SK-N-SH treated with all-trans-retinoic acid at 6 μM for 48 hours (cell line): ENCODE measurements at regions not wholly inside any gene's neighbourhood (a gene's known extent, or its start where the extent isn't known, plus 50 kb on each side); places are given as distances from the start of the nearest gene placed in this dataset.

Experiments
- ARNTL ChIP-seq: fragments of 450-650 bp; formaldehyde crosslinking; IDR thresholded peaks from 2 replicates; pipeline ENCODE4 v1.5.0; 2020; ENCODE audit warnings: low read depth, mild to moderate bottlenecking, moderate library complexity, borderline replicate concordance
- CREB5 ChIP-seq: fragments of 250-450 bp; sonication (Bioruptor Pico); IDR thresholded peaks from 2 replicates; pipeline ENCODE4 v1.5.1; 2020; ENCODE audit warnings: low read depth, mild to moderate bottlenecking, moderate library complexity
- ESRRG ChIP-seq: fragments of 250-450 bp; sonication (Bioruptor Pico); IDR thresholded peaks from 2 replicates; pipeline ENCODE4 v1.6.1; 2021; ENCODE audit warnings: mild to moderate bottlenecking
- GLIS3 ChIP-seq: fragments of 250-450 bp; sonication (Bioruptor Pico); IDR thresholded peaks from 2 replicates; pipeline ENCODE4 v1.5.0; 2020; ENCODE audit warnings: mild to moderate bottlenecking, moderate library complexity
- ISL1 ChIP-seq: fragments of 250-450 bp; sonication (Bioruptor Pico); IDR thresholded peaks from 2 replicates; pipeline ENCODE4 v2.1.2; 2022; ENCODE audit warnings: mild to moderate bottlenecking, moderate library complexity
- OSR1 ChIP-seq: fragments of 250-450 bp; sonication (Bioruptor Pico); IDR thresholded peaks from 2 replicates; pipeline ENCODE4 v1.8.0; 2022; ENCODE audit warnings: moderate library complexity, mild to moderate bottlenecking, inconsistent platforms
- PATZ1 ChIP-seq: fragments of 250-450 bp; sonication (Bioruptor Pico); IDR thresholded peaks from 2 replicates; pipeline ENCODE4 v1.8.0; 2020; ENCODE audit warnings: mild to moderate bottlenecking, moderate library complexity, borderline replicate concordance
- ZC3H10 ChIP-seq: fragments of 250-450 bp; sonication (Bioruptor Pico); IDR thresholded peaks from 2 replicates; pipeline ENCODE4 v1.5.1; 2021; ENCODE audit warnings: mild to moderate bottlenecking, moderate library complexity
- ZFP3 ChIP-seq: fragments of 250-450 bp; sonication (Bioruptor Pico); IDR thresholded peaks from 2 replicates; pipeline ENCODE4 v1.5.0; 2020; ENCODE audit warnings: mild to moderate bottlenecking, moderate library complexity
- ZNF565 ChIP-seq: fragments of 450-650 bp; formaldehyde crosslinking; conservative IDR thresholded peaks from 2 replicates; pipeline ENCODE4 v1.5.0; 2020; ENCODE audit warnings: low read depth, mild to moderate bottlenecking, moderate library complexity
- ZNF8 ChIP-seq: fragments of 450-650 bp; formaldehyde crosslinking; IDR thresholded peaks from 2 replicates; pipeline ENCODE4 v1.5.0; 2020; ENCODE audit warnings: mild to moderate bottlenecking, moderate library complexity

- no peak for TF ChIP-seq ZNF565 (CRISPR knock-in tag)
- TF ChIP-seq OSR1: no peak
- TF ChIP-seq CREB5: no peak
- TF ChIP-seq ZC3H10: no peak
- no peak for TF ChIP-seq GLIS3
- TF ChIP-seq ISL1 (CRISPR knock-in tag): no peak
- TF ChIP-seq ZNF8: no peak
- TF ChIP-seq PATZ1 (CRISPR knock-in tag): no peak
- no peak for TF ChIP-seq ARNTL (CRISPR knock-in tag)
- no peak for TF ChIP-seq ZFP3
- no peak for TF ChIP-seq ESRRG
These were observed 164.2 kb upstream of the DCN start for GRCh38 chr12:91346827-91347226.
